ENCODE measurements at regions not wholly inside any gene's neighbourhood (a gene's known extent, or its start where the extent isn't known, plus 50 kb on each side); places are given as distances from the start of the nearest gene placed in this dataset.

DNA sequence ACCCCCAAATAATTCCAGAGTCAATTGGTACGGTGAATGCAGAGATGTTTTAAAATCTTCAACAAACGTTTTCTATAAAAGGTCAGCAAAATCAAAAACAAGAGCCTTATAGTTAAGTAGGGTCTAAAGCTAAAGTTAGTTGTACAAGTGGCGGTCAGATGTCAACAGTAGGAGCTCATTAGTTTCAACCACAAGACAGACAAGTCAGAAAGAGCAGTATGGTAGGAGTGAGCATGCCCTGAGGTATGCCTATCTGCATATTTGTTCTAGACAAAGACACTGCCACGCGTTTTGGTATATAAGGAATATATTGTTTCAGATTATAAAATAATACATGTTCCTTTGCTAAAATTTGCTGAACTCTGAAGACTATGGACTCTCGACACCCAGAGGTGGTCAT, 431.5 kb upstream of the KIF2B start:
- TF ChIP-seq CTCF (IDR thresholded peaks at IDR 0.05 in 4 of 5, conservative IDR thresholded peaks at IDR 0.05 in 1 of 5) (no peak), POLR2A (IDR thresholded peaks at IDR 0.05) (no peak)
